ENCODE measurements at regions not wholly inside any gene's neighbourhood (a gene's known extent, or its start where the extent isn't known, plus 50 kb on each side); places are given as distances from the start of the nearest gene placed in this dataset.

- no peak overlapping the region for H3K4me3 ChIP-seq
- DNase-seq: no peak
- no peaks in the 10 kb centered on the region for H3K36me3 ChIP-seq
- no peaks in the 10 kb centered on the region for H3K27me3 ChIP-seq (ENCODE audit: low read depth)
- H3K9me3 ChIP-seq (replicated peaks): peaks cover under 1% of the 10 kb centered on the region
- TF ChIP-seq CTCF (IDR thresholded peaks at IDR 0.05; ENCODE audit: borderline replicate concordance): no peak
- no peak overlapping the region for H3K27ac ChIP-seq (replicated peaks)
- no peaks in the 10 kb centered on the region for H3K4me1 ChIP-seq
- intact Hi-C loops (cut with micrococcal nuclease): no loop called here
These were observed 236.1 kb upstream of the DDHD1 start for GRCh38 chr14:53389202-53389601.

- Histone ChIP-seq H3K27me3 (ENCODE audit: low read depth) (no peaks in the 10 kb centered on the region), H3K36me3 (no peaks in the 10 kb centered on the region), H3K4me3 (no peak overlapping the region), H3K4me1 (no peaks in the 10 kb centered on the region), H3K27ac (replicated peaks) (no peak overlapping the region), H3K9me3 (replicated peaks) (no peaks in the 10 kb centered on the region)
- intact Hi-C loops (cut with micrococcal nuclease): no loop called here
- DNase-seq: no peak
- no peak for TF ChIP-seq CTCF (IDR thresholded peaks at IDR 0.05; ENCODE audit: borderline replicate concordance)
These were observed 233.2 kb upstream of the DDHD1 start for GRCh38 chr14:53386362-53386761.

GRCh38 chr14:53384536-53384935 is 231.4 kb upstream of the DDHD1 start:
- H3K9me3 ChIP-seq (replicated peaks): no peaks in the 10 kb centered on the region
- H3K27me3 ChIP-seq (ENCODE audit: low read depth): no peaks in the 10 kb centered on the region
- TF ChIP-seq CTCF (IDR thresholded peaks at IDR 0.05; ENCODE audit: borderline replicate concordance): no peak
- H3K27ac ChIP-seq (replicated peaks): no peak overlapping the region
- no peaks in the 10 kb centered on the region for H3K36me3 ChIP-seq
- H3K4me3 ChIP-seq: no peak overlapping the region
- no peaks in the 10 kb centered on the region for H3K4me1 ChIP-seq
- intact Hi-C loops (cut with micrococcal nuclease): no loop called here
- DNase-seq: no peak

- intact Hi-C loops (cut with micrococcal nuclease): no loop called here
- no peak overlapping the region for H3K27ac ChIP-seq (replicated peaks)
- no peaks in the 10 kb centered on the region for H3K27me3 ChIP-seq (ENCODE audit: low read depth)
- no peak for DNase-seq
- no peaks in the 10 kb centered on the region for H3K9me3 ChIP-seq (replicated peaks)
- no peak for TF ChIP-seq CTCF (IDR thresholded peaks at IDR 0.05; ENCODE audit: borderline replicate concordance)
- H3K36me3 ChIP-seq: no peaks in the 10 kb centered on the region
- no peak overlapping the region for H3K4me3 ChIP-seq
- H3K4me1 ChIP-seq: no peaks in the 10 kb centered on the region
These were observed 230.9 kb upstream of the DDHD1 start for GRCh38 chr14:53384073-53384472.

GRCh38 chr14:53381895-53382294 is 228.8 kb upstream of the DDHD1 start:
- Histone ChIP-seq H3K4me1 (no peaks in the 10 kb centered on the region), H3K27me3 (ENCODE audit: low read depth) (no peaks in the 10 kb centered on the region), H3K4me3 (no peak overlapping the region), H3K36me3 (no peaks in the 10 kb centered on the region), H3K9me3 (replicated peaks) (no peaks in the 10 kb centered on the region), H3K27ac (replicated peaks) (no peak overlapping the region)
- TF ChIP-seq CTCF (IDR thresholded peaks at IDR 0.05; ENCODE audit: borderline replicate concordance): no peak
- intact Hi-C loops (cut with micrococcal nuclease): no loop called here
- no peak for DNase-seq

- Histone ChIP-seq H3K27me3 (ENCODE audit: low read depth) (no peaks in the 10 kb centered on the region), H3K9me3 (replicated peaks) (no peaks in the 10 kb centered on the region), H3K27ac (replicated peaks) (no peak overlapping the region), H3K4me3 (no peak overlapping the region), H3K4me1 (peaks cover 6% of the 10 kb centered on the region), H3K36me3 (no peaks in the 10 kb centered on the region)
- TF ChIP-seq CTCF (IDR thresholded peaks at IDR 0.05; ENCODE audit: borderline replicate concordance): no peak
- intact Hi-C loops (cut with micrococcal nuclease): no loop called here
- no peak for DNase-seq
These were observed 227.7 kb upstream of the DDHD1 start for GRCh38 chr14:53380867-53381225.

Measured in left ventricle myocardium inferior (tissue), 1 donor.